ENCODE measurements at regions not wholly inside any gene's neighbourhood (a gene's known extent, or its start where the extent isn't known, plus 50 kb on each side); places are given as distances from the start of the nearest gene placed in this dataset.

DNA sequence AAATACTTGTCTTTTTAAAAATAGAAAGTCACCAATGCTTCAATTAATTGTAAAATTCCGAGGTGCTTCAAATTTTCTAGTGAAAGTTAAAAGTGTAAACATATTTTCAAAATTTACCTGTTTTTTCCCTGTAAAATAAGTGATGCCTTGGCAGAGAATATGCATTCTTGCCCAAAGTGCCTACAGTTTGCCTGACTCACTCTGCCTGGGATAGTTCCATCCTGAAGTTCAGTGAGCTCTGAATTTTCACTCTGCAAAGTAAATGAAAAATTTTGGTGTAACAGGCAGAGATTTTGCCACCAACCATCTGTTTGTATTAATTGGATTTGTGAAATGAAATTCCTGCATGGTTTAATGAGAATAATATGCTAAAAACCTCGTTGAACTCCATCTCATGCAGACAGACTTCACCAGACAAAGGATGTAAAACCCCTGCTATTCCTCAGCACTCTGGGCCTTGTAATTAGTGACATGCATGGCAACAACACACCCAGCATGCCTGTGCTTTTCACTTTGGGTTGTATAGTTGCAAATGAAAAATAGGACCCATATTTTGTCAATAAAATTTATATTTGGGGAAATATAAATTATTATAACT is 117.4 kb upstream of the GNAI1 start:
- TF ChIP-seq POLR2A (IDR thresholded peaks at IDR 0.05): no peak
- TF ChIP-seq, protein P1, sequence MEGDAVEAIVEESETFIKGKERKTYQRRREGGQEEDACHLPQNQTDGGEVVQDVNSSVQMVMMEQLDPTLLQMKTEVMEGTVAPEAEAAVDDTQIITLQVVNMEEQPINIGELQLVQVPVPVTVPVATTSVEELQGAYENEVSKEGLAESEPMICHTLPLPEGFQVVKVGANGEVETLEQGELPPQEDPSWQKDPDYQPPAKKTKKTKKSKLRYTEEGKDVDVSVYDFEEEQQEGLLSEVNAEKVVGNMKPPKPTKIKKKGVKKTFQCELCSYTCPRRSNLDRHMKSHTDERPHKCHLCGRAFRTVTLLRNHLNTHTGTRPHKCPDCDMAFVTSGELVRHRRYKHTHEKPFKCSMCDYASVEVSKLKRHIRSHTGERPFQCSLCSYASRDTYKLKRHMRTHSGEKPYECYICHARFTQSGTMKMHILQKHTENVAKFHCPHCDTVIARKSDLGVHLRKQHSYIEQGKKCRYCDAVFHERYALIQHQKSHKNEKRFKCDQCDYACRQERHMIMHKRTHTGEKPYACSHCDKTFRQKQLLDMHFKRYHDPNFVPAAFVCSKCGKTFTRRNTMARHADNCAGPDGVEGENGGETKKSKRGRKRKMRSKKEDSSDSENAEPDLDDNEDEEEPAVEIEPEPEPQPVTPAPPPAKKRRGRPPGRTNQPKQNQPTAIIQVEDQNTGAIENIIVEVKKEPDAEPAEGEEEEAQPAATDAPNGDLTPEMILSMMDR (IDR thresholded peaks at IDR 0.05): no peak
- TF ChIP-seq POLR2AphosphoS5 (IDR thresholded peaks at IDR 0.05): no peak

Data from prostate gland (tissue), 2 donors.